ENCODE measurements at regions not wholly inside any gene's neighbourhood (a gene's known extent, or its start where the extent isn't known, plus 50 kb on each side); places are given as distances from the start of the nearest gene placed in this dataset.

DNA sequence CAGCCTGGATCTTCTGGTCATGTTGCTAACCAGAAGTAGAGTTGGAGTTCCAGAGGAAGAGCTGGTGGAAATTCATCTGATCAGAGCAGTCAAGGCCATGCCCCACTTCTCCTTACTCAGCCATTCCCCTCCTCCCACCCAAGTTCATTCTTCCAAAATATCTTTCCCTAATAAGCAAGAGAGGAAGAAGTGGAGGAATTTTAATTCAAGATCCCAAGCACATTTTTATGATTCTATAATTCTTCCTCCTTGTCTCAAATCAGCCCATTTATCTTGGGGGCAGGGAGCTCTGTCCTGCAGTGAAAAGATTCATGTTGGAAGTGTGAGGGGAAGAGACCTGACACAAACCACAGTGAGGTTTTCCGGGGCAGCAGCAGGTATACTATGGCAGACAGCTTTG lies 85.0 kb upstream of the GALNT15 start:
- no peak for FAIRE-seq
- DNase-seq (ENCODE audit: insufficient read length) = no peak
- TF ChIP-seq POLR2AphosphoS5 (IDR thresholded peaks at IDR 0.05; ENCODE audit: low read depth, low read length) = no peak
- no peak for TF ChIP-seq POLR2A (IDR thresholded peaks at IDR 0.05; ENCODE audit: low read depth, low read length)
- no peak for TF ChIP-seq TAF1 (IDR thresholded peaks at IDR 0.05; ENCODE audit: borderline replicate concordance, low read depth, low read length)

DNA sequence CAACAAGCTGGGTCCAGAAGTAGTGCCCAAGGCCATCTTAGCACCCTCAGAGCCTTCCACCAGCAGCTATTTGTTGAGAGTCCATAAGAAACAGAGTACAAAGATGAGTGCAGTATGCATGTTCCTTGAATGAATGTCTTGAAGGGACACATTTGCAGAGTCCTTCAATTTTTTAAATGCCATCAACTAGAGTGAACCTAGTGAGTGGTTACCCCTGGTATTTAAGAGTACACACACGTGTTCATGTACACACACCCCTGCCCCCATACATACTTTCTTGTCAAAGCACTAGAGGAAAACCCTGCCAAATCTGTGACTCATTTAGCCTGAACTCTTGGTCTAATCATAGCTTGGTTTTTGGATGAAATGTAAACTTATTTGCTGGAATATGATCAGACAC lies 84.5 kb upstream of the GALNT15 start:
- DNase-seq (ENCODE audit: insufficient read length) (no peak), FAIRE-seq (no peak)
- TF ChIP-seq POLR2A (IDR thresholded peaks at IDR 0.05; ENCODE audit: low read depth, low read length) = no peak
- TF ChIP-seq POLR2AphosphoS5 (IDR thresholded peaks at IDR 0.05; ENCODE audit: low read depth, low read length) = no peak
- TF ChIP-seq TAF1 (IDR thresholded peaks at IDR 0.05; ENCODE audit: borderline replicate concordance, low read depth, low read length) = no peak

DNA sequence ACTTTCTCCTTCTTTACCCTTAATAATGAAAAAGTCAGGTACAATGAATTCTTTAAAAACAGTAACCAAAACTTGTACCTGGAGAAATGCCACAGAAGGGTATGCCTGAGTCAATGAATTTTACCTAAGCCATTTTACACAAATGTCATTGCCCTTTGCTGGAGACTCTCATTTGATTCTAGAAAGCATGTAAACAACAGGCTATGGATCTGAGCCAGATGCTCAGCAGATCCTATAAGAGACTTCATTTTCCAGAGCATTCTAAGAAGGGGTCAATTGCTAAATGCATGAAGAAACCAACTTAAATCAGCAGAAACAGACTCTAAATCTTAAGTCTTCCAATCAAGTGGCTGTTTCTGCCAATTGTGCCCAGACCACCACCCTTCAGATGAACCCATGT lies 83.8 kb upstream of the GALNT15 start:
- no peak for TF ChIP-seq POLR2AphosphoS5 (IDR thresholded peaks at IDR 0.05; ENCODE audit: low read depth, low read length)
- no peak for TF ChIP-seq POLR2A (IDR thresholded peaks at IDR 0.05; ENCODE audit: low read depth, low read length)
- TF ChIP-seq TAF1 (IDR thresholded peaks at IDR 0.05; ENCODE audit: borderline replicate concordance, low read depth, low read length) = no peak
- FAIRE-seq (no peak), DNase-seq (ENCODE audit: insufficient read length) (no peak)

GRCh38 chr3:16092923-16093322 lies 81.6 kb upstream of the GALNT15 start:
- TF ChIP-seq POLR2A (IDR thresholded peaks at IDR 0.05; ENCODE audit: low read depth, low read length) = no peak
- TF ChIP-seq POLR2AphosphoS5 (IDR thresholded peaks at IDR 0.05; ENCODE audit: low read depth, low read length) = no peak
- no peak for TF ChIP-seq TAF1 (IDR thresholded peaks at IDR 0.05; ENCODE audit: borderline replicate concordance, low read depth, low read length)
- no peak for DNase-seq (ENCODE audit: insufficient read length)
- no peak for FAIRE-seq

DNA sequence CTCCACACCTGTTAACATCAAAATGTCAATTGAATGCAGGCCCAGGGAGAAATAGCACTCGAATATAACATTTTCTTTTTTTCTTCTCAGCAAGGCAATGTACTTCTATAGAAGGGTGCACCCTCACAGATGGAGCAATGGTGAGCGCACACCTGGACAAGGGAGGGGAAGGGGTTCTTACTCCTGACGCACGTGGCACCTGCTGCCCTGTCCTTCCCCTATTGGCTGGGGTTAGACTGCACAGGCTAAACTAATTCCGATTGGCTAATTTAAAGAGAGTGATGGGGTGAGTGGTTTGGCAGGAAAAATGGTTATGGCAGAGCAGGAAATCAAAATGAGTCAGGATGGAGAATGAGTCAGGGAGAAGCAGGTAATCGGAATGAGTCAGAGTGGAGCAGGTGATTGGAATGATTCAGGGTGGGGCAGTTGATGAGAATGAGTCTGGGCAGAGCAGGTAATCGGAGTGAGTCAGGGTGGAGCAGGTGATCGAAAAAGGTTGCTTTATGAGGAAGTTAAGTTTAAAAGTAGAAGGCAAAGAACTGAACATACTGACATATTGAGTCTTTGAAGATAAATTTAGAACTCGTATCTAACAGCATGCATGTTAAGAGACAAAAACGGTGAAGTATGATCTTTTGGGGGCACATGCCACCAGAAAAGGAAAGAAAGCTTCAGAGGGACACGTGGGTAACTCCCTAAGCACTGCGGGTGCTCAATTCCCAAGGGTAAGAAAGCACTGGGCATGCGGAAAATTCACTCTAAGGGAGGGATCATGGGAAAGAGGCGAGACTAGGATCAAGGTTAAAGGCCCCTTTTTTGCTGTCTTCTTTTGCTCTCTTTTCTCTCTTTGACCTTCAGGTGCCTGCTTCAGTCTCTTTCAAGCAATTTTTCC lies 72.9 kb upstream of the GALNT15 start:
- no peak for FAIRE-seq
- DNase-seq (ENCODE audit: insufficient read length) = no peak
- TF ChIP-seq TAF1 (IDR thresholded peaks at IDR 0.05; ENCODE audit: borderline replicate concordance, low read depth, low read length) (no peak), POLR2AphosphoS5 (IDR thresholded peaks at IDR 0.05; ENCODE audit: low read depth, low read length) (no peak), POLR2A (IDR thresholded peaks at IDR 0.05; ENCODE audit: low read depth, low read length) (no peak)

DNA sequence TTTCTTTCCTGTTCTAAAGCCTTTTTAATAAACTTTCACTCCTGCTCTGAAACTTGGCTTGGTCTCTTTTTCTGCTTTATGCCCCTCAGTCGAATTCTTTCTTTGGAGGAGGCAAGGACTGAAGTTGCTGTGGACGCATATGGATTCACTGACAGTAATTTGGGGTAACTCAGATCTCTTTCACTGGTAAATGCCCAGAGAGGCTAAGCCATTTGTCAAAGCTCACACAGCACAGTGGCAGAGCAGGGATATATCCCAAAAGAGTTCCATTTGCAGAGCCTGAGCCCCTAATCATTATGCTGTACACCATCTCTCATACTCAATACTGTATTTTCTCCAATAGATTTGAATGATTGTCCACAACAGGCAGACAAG lies 72.3 kb upstream of the GALNT15 start:
- TF ChIP-seq POLR2A (IDR thresholded peaks at IDR 0.05; ENCODE audit: low read depth, low read length) (no peak), TAF1 (IDR thresholded peaks at IDR 0.05; ENCODE audit: borderline replicate concordance, low read depth, low read length) (no peak), POLR2AphosphoS5 (IDR thresholded peaks at IDR 0.05; ENCODE audit: low read depth, low read length) (no peak)
- DNase-seq (ENCODE audit: insufficient read length) = no peak
- no peak for FAIRE-seq

DNA sequence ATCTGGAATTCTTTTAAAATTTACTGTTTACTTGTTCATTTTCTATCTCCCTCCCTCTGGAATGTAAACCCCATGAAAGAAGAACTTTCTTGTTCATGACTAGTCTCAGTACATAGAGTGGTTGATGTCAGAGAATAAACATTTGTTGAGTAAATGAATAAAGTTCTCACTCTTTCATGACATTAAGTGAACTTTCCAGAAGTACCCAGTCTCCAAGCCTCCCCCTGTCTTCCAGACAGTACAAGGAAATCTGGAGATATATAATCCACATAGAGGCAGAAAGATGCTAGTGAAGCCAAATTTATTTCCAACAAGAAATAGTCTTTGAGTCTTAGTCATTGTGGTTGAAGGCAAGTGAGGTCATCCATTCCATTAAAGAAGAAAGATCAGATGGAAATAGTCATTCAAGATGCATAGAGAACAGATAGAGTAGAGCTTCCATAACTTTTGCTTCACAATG lies 71.5 kb upstream of the GALNT15 start:
- DNase-seq (ENCODE audit: insufficient read length) (no peak), FAIRE-seq (no peak)
- TF ChIP-seq TAF1 (IDR thresholded peaks at IDR 0.05; ENCODE audit: borderline replicate concordance, low read depth, low read length) (no peak), POLR2AphosphoS5 (IDR thresholded peaks at IDR 0.05; ENCODE audit: low read depth, low read length) (no peak), POLR2A (IDR thresholded peaks at IDR 0.05; ENCODE audit: low read depth, low read length) (no peak)

DNA sequence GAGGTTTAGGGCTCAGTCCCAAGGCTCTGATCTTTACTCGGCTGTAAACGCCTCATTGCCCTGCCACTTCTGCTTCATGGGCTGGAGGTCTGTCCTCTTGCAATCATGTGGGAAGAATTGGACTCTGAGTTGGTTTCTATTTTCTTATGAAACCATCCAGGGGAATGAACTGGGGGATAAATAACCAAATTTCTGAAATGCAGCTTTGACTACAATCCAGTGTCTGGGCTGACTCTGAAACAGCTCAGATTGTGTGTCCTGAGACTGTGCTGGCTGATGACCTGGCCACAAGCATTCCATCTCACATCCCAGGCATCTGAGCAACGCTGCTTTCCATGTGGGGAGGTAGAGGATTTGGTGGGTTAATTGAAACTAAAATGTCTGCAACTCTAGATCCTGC lies 71.0 kb upstream of the GALNT15 start:
- no peak for TF ChIP-seq POLR2A (IDR thresholded peaks at IDR 0.05; ENCODE audit: low read depth, low read length)
- no peak for TF ChIP-seq TAF1 (IDR thresholded peaks at IDR 0.05; ENCODE audit: borderline replicate concordance, low read depth, low read length)
- no peak for TF ChIP-seq POLR2AphosphoS5 (IDR thresholded peaks at IDR 0.05; ENCODE audit: low read depth, low read length)
- DNase-seq (ENCODE audit: insufficient read length) = no peak
- no peak for FAIRE-seq

GRCh38 chr3:16104156-16104555 lies 70.3 kb upstream of the GALNT15 start:
- no peak for DNase-seq (ENCODE audit: insufficient read length)
- FAIRE-seq = no peak
- TF ChIP-seq TAF1 (IDR thresholded peaks at IDR 0.05; ENCODE audit: borderline replicate concordance, low read depth, low read length) (no peak), POLR2AphosphoS5 (IDR thresholded peaks at IDR 0.05; ENCODE audit: low read depth, low read length) (no peak), POLR2A (IDR thresholded peaks at IDR 0.05; ENCODE audit: low read depth, low read length) (no peak)

DNA sequence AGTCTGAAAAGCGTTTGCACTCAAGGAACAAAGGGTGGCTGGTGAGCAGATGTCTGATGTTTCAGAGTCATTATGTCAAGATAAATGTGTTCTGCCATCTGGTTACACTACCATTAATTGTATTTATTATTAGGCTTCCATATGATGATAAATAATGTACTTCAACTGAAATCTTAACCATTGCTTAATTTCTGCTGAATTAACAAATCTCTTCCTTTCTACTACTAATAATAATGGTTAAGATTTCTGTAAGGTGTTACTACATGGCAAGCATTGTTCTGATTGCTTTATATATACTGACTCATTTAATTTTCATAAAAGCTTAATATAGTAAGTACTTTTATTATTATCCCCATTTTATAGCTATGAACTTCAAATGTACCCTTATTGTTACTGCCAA lies 68.4 kb upstream of the GALNT15 start:
- TF ChIP-seq POLR2AphosphoS5 (IDR thresholded peaks at IDR 0.05; ENCODE audit: low read depth, low read length) = no peak
- FAIRE-seq (no peak), DNase-seq (ENCODE audit: insufficient read length) (no peak)

DNA sequence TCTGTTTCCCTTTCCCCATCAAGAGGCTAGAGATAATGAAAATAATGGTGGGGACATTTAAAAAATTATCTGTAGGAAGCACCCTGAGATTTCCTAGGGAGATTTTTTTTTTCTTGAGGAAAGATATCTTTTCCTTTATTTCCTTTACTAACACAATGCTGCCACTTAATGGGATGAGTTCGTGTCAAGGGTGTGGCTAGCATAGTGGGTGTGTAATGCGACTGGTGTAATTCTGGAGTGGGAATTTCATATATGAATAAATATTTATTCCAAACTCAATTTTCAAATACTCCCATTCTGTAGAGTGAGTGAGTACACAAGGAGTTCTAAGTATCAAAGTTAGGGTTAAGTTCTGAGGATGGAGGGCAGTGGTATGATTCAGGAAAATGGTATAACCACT lies 66.1 kb upstream of the GALNT15 start:
- DNase-seq (ENCODE audit: insufficient read length) (no peak), FAIRE-seq (no peak)
- TF ChIP-seq POLR2A (IDR thresholded peaks at IDR 0.05; ENCODE audit: low read depth, low read length) (no peak), TAF1 (IDR thresholded peaks at IDR 0.05; ENCODE audit: borderline replicate concordance, low read depth, low read length) (no peak), POLR2AphosphoS5 (IDR thresholded peaks at IDR 0.05; ENCODE audit: low read depth, low read length) (no peak)

DNA sequence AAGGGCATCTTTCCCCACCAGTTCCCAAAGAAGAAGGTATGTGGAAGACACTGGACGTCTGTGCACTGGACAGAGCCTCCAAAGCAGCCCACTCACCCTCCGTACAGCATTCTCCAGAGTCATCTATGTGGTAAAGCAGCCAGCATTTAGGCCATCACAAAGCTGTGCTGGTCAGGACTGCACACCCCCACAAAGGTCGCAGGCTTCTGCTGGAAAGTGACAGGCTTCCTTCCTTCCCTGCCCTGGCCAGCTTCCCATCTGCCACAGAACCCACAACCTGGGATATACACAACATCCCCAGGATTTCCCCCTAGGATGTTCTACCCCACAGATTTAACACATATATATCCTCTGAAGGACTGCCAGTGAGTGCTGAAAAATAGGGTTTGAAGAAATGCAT lies 64.6 kb upstream of the GALNT15 start:
- FAIRE-seq (no peak), DNase-seq (ENCODE audit: insufficient read length) (no peak)
- TF ChIP-seq TAF1 (IDR thresholded peaks at IDR 0.05; ENCODE audit: borderline replicate concordance, low read depth, low read length) (no peak), POLR2AphosphoS5 (IDR thresholded peaks at IDR 0.05; ENCODE audit: low read depth, low read length) (no peak), POLR2A (IDR thresholded peaks at IDR 0.05; ENCODE audit: low read depth, low read length) (no peak)
